Panc1 (cell line): ENCODE measurements at regions not wholly inside any gene's neighbourhood (a gene's known extent, or its start where the extent isn't known, plus 50 kb on each side); places are given as distances from the start of the nearest gene placed in this dataset.

Source experiments
- CTCF ChIP-seq: fragments of 450-650 bp; IDR thresholded peaks from 2 replicates; pipeline ENCODE4 v1.5.1; 2017; ENCODE audit warnings: mild to moderate bottlenecking
- SIN3A ChIP-seq: IDR thresholded peaks from 2 replicates; pipeline ENCODE4 v1.6.1; 2012; ENCODE audit warnings: low read depth, mild to moderate bottlenecking, low read length, moderate library complexity, borderline replicate concordance; ENCODE audit not compliant: insufficient read depth

- TF ChIP-seq CTCF (no peak), SIN3A (no peak)
Measured at GRCh38 chr6:45800911-45801310, 214.7 kb downstream of the CLIC5 start.
